ENCODE measurements at regions not wholly inside any gene's neighbourhood (a gene's known extent, or its start where the extent isn't known, plus 50 kb on each side); places are given as distances from the start of the nearest gene placed in this dataset.
A peak's percentile ranks its signal among the peaks of the same experiment; 100 is the strongest.

GRCh38 chr1:209102531-209102930 lies 481.0 kb upstream of the CAMK1G start:
- Mint-ChIP-seq H3K27me3 (ENCODE audit: unreplicated experiment) (peaks cover under 1% of the 10 kb centered on the region), H3K27ac (ENCODE audit: unreplicated experiment) (peak overlapping the region; percentile 90), H3K4me3 (ENCODE audit: unreplicated experiment) (peak overlapping the region; percentile 17), H3K36me3 (ENCODE audit: unreplicated experiment) (no peaks in the 10 kb centered on the region), H3K9me3 (ENCODE audit: unreplicated experiment) (peaks cover 7% of the 10 kb centered on the region), H3K4me1 (ENCODE audit: low read depth, unreplicated experiment) (peaks cover 54% of the 10 kb centered on the region)
- DNase-seq, result no peak
- TF ChIP-seq, protein P1, sequence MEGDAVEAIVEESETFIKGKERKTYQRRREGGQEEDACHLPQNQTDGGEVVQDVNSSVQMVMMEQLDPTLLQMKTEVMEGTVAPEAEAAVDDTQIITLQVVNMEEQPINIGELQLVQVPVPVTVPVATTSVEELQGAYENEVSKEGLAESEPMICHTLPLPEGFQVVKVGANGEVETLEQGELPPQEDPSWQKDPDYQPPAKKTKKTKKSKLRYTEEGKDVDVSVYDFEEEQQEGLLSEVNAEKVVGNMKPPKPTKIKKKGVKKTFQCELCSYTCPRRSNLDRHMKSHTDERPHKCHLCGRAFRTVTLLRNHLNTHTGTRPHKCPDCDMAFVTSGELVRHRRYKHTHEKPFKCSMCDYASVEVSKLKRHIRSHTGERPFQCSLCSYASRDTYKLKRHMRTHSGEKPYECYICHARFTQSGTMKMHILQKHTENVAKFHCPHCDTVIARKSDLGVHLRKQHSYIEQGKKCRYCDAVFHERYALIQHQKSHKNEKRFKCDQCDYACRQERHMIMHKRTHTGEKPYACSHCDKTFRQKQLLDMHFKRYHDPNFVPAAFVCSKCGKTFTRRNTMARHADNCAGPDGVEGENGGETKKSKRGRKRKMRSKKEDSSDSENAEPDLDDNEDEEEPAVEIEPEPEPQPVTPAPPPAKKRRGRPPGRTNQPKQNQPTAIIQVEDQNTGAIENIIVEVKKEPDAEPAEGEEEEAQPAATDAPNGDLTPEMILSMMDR (IDR thresholded peaks at IDR 0.05; ENCODE audit: partially characterized antibody, unreplicated experiment), result no peak

DNA sequence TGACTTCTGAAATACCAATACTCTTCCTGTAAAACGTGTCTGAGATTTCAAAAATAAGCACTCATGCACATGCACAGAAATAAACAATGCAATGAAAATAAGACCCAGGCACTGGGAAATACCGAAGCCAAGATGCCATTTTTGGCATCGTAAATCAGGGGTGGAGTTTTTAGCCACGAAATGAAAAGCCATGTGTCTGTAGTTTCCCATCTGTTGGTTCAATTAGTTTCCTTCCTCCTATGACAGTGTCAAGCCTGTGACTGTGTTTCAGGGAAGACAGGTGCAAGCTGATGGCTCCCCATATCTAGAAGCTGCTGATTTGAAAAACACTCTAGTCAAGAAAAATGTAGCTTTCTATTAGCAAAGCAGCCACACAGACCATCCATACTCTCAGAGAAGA lies 480.4 kb upstream of the CAMK1G start:
- peak overlapping the region; percentile 90 for H3K27ac Mint-ChIP-seq (ENCODE audit: unreplicated experiment)
- H3K36me3 Mint-ChIP-seq (ENCODE audit: unreplicated experiment), result no peaks in the 10 kb centered on the region
- H3K27me3 Mint-ChIP-seq (ENCODE audit: unreplicated experiment), result no peaks in the 10 kb centered on the region
- DNase-seq, result no peak
- H3K9me3 Mint-ChIP-seq (ENCODE audit: unreplicated experiment), result peaks cover 6% of the 10 kb centered on the region
- TF ChIP-seq, protein P1 (IDR thresholded peaks at IDR 0.05; ENCODE audit: partially characterized antibody, unreplicated experiment), result no peak
- H3K4me1 Mint-ChIP-seq (ENCODE audit: low read depth, unreplicated experiment), result peaks cover 53% of the 10 kb centered on the region
- peak overlapping the region; percentile 66 for H3K4me3 Mint-ChIP-seq (ENCODE audit: unreplicated experiment)

GRCh38 chr1:209104646-209105045 lies 478.9 kb upstream of the CAMK1G start:
- H3K36me3 Mint-ChIP-seq (ENCODE audit: unreplicated experiment), result no peaks in the 10 kb centered on the region
- H3K4me3 Mint-ChIP-seq (ENCODE audit: unreplicated experiment), result no peak overlapping the region
- no peaks in the 10 kb centered on the region for H3K27me3 Mint-ChIP-seq (ENCODE audit: unreplicated experiment)
- H3K4me1 Mint-ChIP-seq (ENCODE audit: low read depth, unreplicated experiment), result peaks cover 58% of the 10 kb centered on the region
- no peak overlapping the region for H3K27ac Mint-ChIP-seq (ENCODE audit: unreplicated experiment)
- H3K9me3 Mint-ChIP-seq (ENCODE audit: unreplicated experiment), result peaks cover 6% of the 10 kb centered on the region
- no peak for DNase-seq
- TF ChIP-seq, protein P1 (IDR thresholded peaks at IDR 0.05; ENCODE audit: partially characterized antibody, unreplicated experiment), result no peak

DNA sequence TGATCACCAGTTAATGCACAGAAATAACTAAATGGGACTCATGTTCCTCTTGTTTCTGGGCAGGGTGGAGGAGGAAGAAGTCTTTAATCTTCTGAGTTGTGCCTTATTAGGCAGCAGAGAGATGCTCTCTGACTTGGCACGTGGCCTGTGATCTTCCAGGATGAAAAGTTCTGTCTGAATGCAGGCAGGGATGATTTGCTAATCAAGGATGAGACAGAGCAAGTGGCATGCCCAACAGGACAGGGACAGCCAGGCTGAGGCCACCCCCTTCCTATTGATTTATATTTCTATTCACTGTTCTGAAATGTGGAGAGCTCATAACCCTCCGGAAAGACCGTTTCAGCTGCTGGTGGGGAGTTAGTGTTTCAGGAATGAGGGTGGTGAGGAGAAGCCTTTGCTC lies 477.8 kb upstream of the CAMK1G start:
- no peak for DNase-seq
- H3K4me3 Mint-ChIP-seq (ENCODE audit: unreplicated experiment), result peak overlapping the region; percentile 47
- peak overlapping the region; percentile 91 for H3K27ac Mint-ChIP-seq (ENCODE audit: unreplicated experiment)
- TF ChIP-seq, protein P1 (IDR thresholded peaks at IDR 0.05; ENCODE audit: partially characterized antibody, unreplicated experiment), result no peak
- no peaks in the 10 kb centered on the region for H3K27me3 Mint-ChIP-seq (ENCODE audit: unreplicated experiment)
- peaks cover 6% of the 10 kb centered on the region for H3K9me3 Mint-ChIP-seq (ENCODE audit: unreplicated experiment)
- no peaks in the 10 kb centered on the region for H3K36me3 Mint-ChIP-seq (ENCODE audit: unreplicated experiment)
- H3K4me1 Mint-ChIP-seq (ENCODE audit: low read depth, unreplicated experiment), result peaks cover 60% of the 10 kb centered on the region

GRCh38 chr1:209106237-209106741 lies 477.2 kb upstream of the CAMK1G start:
- DNase-seq, result no peak
- TF ChIP-seq, protein P1 (IDR thresholded peaks at IDR 0.05; ENCODE audit: partially characterized antibody, unreplicated experiment), result no peak
- no peaks in the 10 kb centered on the region for H3K36me3 Mint-ChIP-seq (ENCODE audit: unreplicated experiment)
- peak overlapping the region; percentile 91 for H3K27ac Mint-ChIP-seq (ENCODE audit: unreplicated experiment)
- H3K4me3 Mint-ChIP-seq (ENCODE audit: unreplicated experiment), result peak overlapping the region; percentile 47
- H3K9me3 Mint-ChIP-seq (ENCODE audit: unreplicated experiment), result peaks cover 8% of the 10 kb centered on the region
- H3K4me1 Mint-ChIP-seq (ENCODE audit: low read depth, unreplicated experiment), result peaks cover 59% of the 10 kb centered on the region
- H3K27me3 Mint-ChIP-seq (ENCODE audit: unreplicated experiment), result peaks cover 1% of the 10 kb centered on the region
